Mesothelial cell of epicardium (in vitro differentiated cells): ENCODE measurements at regions not wholly inside any gene's neighbourhood (a gene's known extent, or its start where the extent isn't known, plus 50 kb on each side); places are given as distances from the start of the nearest gene placed in this dataset.

Experiments used
- DNase-seq, 2 experiments: peaks; one replicate each; pipeline ENCODE4 v3.0.0; 2021; ENCODE audit warnings: low spot score in 2 of 2; ENCODE audit not compliant: unreplicated experiment in 2 of 2
- H3K27ac Mint-ChIP-seq: 2 replicates; pipeline ENCODE4 v1.8.0; 2021; ENCODE audit warnings: mixed read lengths
- H3K27me3 Mint-ChIP-seq: 2 replicates; pipeline ENCODE4 v1.8.0; 2021; ENCODE audit warnings: low read depth, mixed read lengths
- H3K36me3 Mint-ChIP-seq: 2 replicates; pipeline ENCODE4 v1.8.0; 2021; ENCODE audit warnings: mixed read lengths
- H3K4me1 Mint-ChIP-seq: 2 replicates; pipeline ENCODE4 v1.8.0; 2021; ENCODE audit warnings: mixed read lengths
- H3K4me3 Mint-ChIP-seq: 2 replicates; pipeline ENCODE4 v1.8.0; 2021; ENCODE audit warnings: mild to moderate bottlenecking, moderate library complexity, mixed read lengths
- H3K9me3 Mint-ChIP-seq: 2 replicates; pipeline ENCODE4 v1.8.0; 2021; ENCODE audit warnings: mixed read lengths
- CTCF ChIP-seq: fragments of 200-600 bp; sonication (generic); IDR thresholded peaks from one replicate; pipeline ENCODE4 v1.5.0; 2021; ENCODE audit warnings: antibody characterized with exemption; ENCODE audit not compliant: unreplicated experiment

GRCh38 chr11:28571371-28571770, 463.2 kb downstream of the METTL15 start:
- no peak for DNase-seq
- H3K36me3 Mint-ChIP-seq: no peaks in the 10 kb centered on the region
- H3K27me3 Mint-ChIP-seq: no peaks in the 10 kb centered on the region
- H3K4me3 Mint-ChIP-seq: no peak overlapping the region
- no peak overlapping the region for H3K27ac Mint-ChIP-seq
- no peaks in the 10 kb centered on the region for H3K9me3 Mint-ChIP-seq
- no peak for TF ChIP-seq CTCF
- peaks cover 12% of the 10 kb centered on the region for H3K4me1 Mint-ChIP-seq

- Mint-ChIP-seq H3K27me3 (no peaks in the 10 kb centered on the region), H3K36me3 (no peaks in the 10 kb centered on the region), H3K27ac (no peak overlapping the region), H3K4me1 (peaks cover 17% of the 10 kb centered on the region), H3K9me3 (no peaks in the 10 kb centered on the region), H3K4me3 (no peak overlapping the region)
- no peak for DNase-seq
- no peak for TF ChIP-seq CTCF
Measured at GRCh38 chr11:28569106-28569505, 460.9 kb downstream of the METTL15 start.

GRCh38 chr11:28566339-28567089, 458.3 kb downstream of the METTL15 start:
- H3K27me3 Mint-ChIP-seq: no peaks in the 10 kb centered on the region
- H3K4me3 Mint-ChIP-seq: peak overlapping the region; percentile 63
- peak; percentile 27 to 54 for DNase-seq
- H3K27ac Mint-ChIP-seq: peak overlapping the region; percentile 79
- peaks cover 17% of the 10 kb centered on the region for H3K4me1 Mint-ChIP-seq
- H3K9me3 Mint-ChIP-seq: no peaks in the 10 kb centered on the region
- no peak for TF ChIP-seq CTCF
- no peaks in the 10 kb centered on the region for H3K36me3 Mint-ChIP-seq

- no peak for DNase-seq
- no peak overlapping the region for H3K4me3 Mint-ChIP-seq
- no peak for TF ChIP-seq CTCF
Measured at GRCh38 chr11:28559492-28559891, 451.3 kb downstream of the METTL15 start.

GRCh38 chr11:28547321-28547741, 439.1 kb downstream of the METTL15 start:
- H3K4me1 Mint-ChIP-seq: peaks cover 3% of the 10 kb centered on the region
- no peak for TF ChIP-seq CTCF
- no peak for DNase-seq
- no peaks in the 10 kb centered on the region for H3K36me3 Mint-ChIP-seq
- H3K9me3 Mint-ChIP-seq: peaks cover 6% of the 10 kb centered on the region
- no peak overlapping the region for H3K4me3 Mint-ChIP-seq
- H3K27ac Mint-ChIP-seq: no peak overlapping the region
- H3K27me3 Mint-ChIP-seq: no peaks in the 10 kb centered on the region

More at GRCh38 chr11:28559492-28559891, 451.3 kb downstream of the METTL15 start:
- no peaks in the 10 kb centered on the region for H3K27me3 Mint-ChIP-seq
- H3K4me1 Mint-ChIP-seq: peaks cover 9% of the 10 kb centered on the region
- H3K9me3 Mint-ChIP-seq: peaks cover 10% of the 10 kb centered on the region
- peak overlapping the region; percentile 1 for H3K27ac Mint-ChIP-seq
- H3K36me3 Mint-ChIP-seq: no peaks in the 10 kb centered on the region
